ENCODE measurements at regions not wholly inside any gene's neighbourhood (a gene's known extent, or its start where the extent isn't known, plus 50 kb on each side); places are given as distances from the start of the nearest gene placed in this dataset.
"Not testable (repeated sequence)": the region's sequence is repeated elsewhere in the genome, so short reads cannot be mapped to it uniquely, and the experiment has no call there.

GRCh38 chr9:81077572-81077971, 611.8 kb downstream of the TLE1 start:
- DNase-seq (ENCODE audit: low read depth), result no peak

- no peak for DNase-seq (ENCODE audit: low read depth)
Observed at GRCh38 chr9:81076131-81076530, 613.2 kb downstream of the TLE1 start.

- DNase-seq (ENCODE audit: low read depth), result no peak
Observed at GRCh38 chr9:81074221-81074620, 615.1 kb downstream of the TLE1 start.

- no peak for DNase-seq (ENCODE audit: low read depth)
Observed at GRCh38 chr9:81073821-81074220, 615.5 kb downstream of the TLE1 start.

- no peak for DNase-seq (ENCODE audit: low read depth)
Observed at GRCh38 chr9:81072758-81073157, 616.6 kb downstream of the TLE1 start.

- no peak for DNase-seq (ENCODE audit: low read depth)
Observed at GRCh38 chr9:81071108-81071507, 618.2 kb downstream of the TLE1 start.

- no peak for DNase-seq (ENCODE audit: low read depth)
Observed at GRCh38 chr9:81070689-81071088, 618.7 kb downstream of the TLE1 start.

- DNase-seq (ENCODE audit: low read depth), result no peak
Observed at GRCh38 chr9:81069923-81070322, 619.4 kb downstream of the TLE1 start.

- DNase-seq (ENCODE audit: low read depth), result no peak
Observed at GRCh38 chr9:81069038-81069795, 620.1 kb downstream of the TLE1 start.

GRCh38 chr9:81062995-81063394, 626.4 kb downstream of the TLE1 start:
- DNase-seq (ENCODE audit: low read depth), result not testable (repeated sequence)

- no peak for DNase-seq (ENCODE audit: low read depth)
Observed at GRCh38 chr9:81058782-81059181, 630.6 kb downstream of the TLE1 start.

GRCh38 chr9:81053298-81054025, 635.9 kb downstream of the TLE1 start:
- no peak for DNase-seq (ENCODE audit: low read depth)

GRCh38 chr9:81052846-81053245, 636.5 kb downstream of the TLE1 start:
- no peak for DNase-seq (ENCODE audit: low read depth)

GRCh38 chr9:81047280-81047679, 642.1 kb downstream of the TLE1 start:
- DNase-seq (ENCODE audit: low read depth), result no peak

- no peak for DNase-seq (ENCODE audit: low read depth)
Observed at GRCh38 chr9:81045658-81046057, 643.7 kb downstream of the TLE1 start.

GRCh38 chr9:81037889-81038288, 651.5 kb downstream of the TLE1 start:
- no peak for DNase-seq (ENCODE audit: low read depth)

GRCh38 chr9:81035601-81036000, 653.7 kb downstream of the TLE1 start:
- DNase-seq (ENCODE audit: low read depth), result no peak

- no peak for DNase-seq (ENCODE audit: low read depth)
Observed at GRCh38 chr9:81035171-81035570, 654.2 kb downstream of the TLE1 start.

GRCh38 chr9:81032831-81033230, 656.5 kb downstream of the TLE1 start:
- no peak for DNase-seq (ENCODE audit: low read depth)

- no peak for DNase-seq (ENCODE audit: low read depth)
Observed at GRCh38 chr9:81032030-81032572, 657.2 kb downstream of the TLE1 start.

- DNase-seq (ENCODE audit: low read depth), result no peak
Observed at GRCh38 chr9:81031422-81032029, 657.8 kb downstream of the TLE1 start.

GRCh38 chr9:81030027-81030426, 659.3 kb downstream of the TLE1 start:
- no peak for DNase-seq (ENCODE audit: low read depth)

GRCh38 chr9:81028504-81028903, 660.8 kb downstream of the TLE1 start:
- DNase-seq (ENCODE audit: low read depth), result no peak

Measured in forelimb muscle (tissue), 1 donor.